ENCODE measurements at regions not wholly inside any gene's neighbourhood (a gene's known extent, or its start where the extent isn't known, plus 50 kb on each side); places are given as distances from the start of the nearest gene placed in this dataset.

DNA sequence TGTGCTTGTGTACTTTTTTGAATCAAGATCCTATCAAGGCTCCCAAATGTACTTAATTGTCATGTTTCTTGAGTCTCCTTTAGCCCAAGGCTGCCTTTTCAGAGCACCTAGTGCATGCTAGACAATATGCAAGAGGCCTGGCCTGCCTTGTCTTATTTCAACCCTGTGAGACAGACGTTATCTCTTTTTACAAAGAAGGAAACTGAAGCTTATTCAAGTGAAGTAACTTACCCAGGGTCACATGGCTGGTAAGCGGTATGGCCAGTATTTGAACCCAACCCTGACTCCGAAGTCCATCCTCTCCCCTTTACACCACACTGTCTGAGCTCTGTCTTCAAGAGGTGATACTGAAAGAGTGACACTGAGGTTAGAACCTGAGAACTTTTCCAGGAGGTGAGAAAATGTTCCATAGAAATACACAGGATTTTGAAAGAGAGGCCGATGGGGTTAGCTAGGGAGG lies 505.1 kb downstream of the FOXO1 start:
- no peaks in the 10 kb centered on the region for H3K9me2 ChIP-seq (replicated peaks; ENCODE audit: insufficient read depth, low read length)
- H4K20me1 ChIP-seq (ENCODE audit: low read depth, low read length) = no peaks in the 10 kb centered on the region
- no peaks in the 10 kb centered on the region for H3K27me3 ChIP-seq (ENCODE audit: low read length)
- H3K9ac ChIP-seq (ENCODE audit: low read length) = no peak overlapping the region
- H3K79me2 ChIP-seq (ENCODE audit: insufficient read depth, low read length) = no peaks in the 10 kb centered on the region
- H2AFZ ChIP-seq (ENCODE audit: low read depth, low read length, severe bottlenecking) = no peak overlapping the region
- H3K27ac ChIP-seq (ENCODE audit: low read depth, low read length) = no peak overlapping the region
- TF ChIP-seq EZH2phosphoT487 (conservative IDR thresholded peaks at IDR 0.05; ENCODE audit: low read length) = no peak
- TF ChIP-seq, protein P1, sequence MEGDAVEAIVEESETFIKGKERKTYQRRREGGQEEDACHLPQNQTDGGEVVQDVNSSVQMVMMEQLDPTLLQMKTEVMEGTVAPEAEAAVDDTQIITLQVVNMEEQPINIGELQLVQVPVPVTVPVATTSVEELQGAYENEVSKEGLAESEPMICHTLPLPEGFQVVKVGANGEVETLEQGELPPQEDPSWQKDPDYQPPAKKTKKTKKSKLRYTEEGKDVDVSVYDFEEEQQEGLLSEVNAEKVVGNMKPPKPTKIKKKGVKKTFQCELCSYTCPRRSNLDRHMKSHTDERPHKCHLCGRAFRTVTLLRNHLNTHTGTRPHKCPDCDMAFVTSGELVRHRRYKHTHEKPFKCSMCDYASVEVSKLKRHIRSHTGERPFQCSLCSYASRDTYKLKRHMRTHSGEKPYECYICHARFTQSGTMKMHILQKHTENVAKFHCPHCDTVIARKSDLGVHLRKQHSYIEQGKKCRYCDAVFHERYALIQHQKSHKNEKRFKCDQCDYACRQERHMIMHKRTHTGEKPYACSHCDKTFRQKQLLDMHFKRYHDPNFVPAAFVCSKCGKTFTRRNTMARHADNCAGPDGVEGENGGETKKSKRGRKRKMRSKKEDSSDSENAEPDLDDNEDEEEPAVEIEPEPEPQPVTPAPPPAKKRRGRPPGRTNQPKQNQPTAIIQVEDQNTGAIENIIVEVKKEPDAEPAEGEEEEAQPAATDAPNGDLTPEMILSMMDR (IDR thresholded peaks at IDR 0.05; ENCODE audit: insufficient read depth, low read length, poor library complexity, severe bottlenecking) = no peak
- no peaks in the 10 kb centered on the region for H3K9me3 ChIP-seq (ENCODE audit: insufficient read depth, low read length)
- no peak overlapping the region for H3K4me2 ChIP-seq (ENCODE audit: low read depth, low read length, poor library complexity, severe bottlenecking)
- H3F3A ChIP-seq (ENCODE audit: insufficient read depth) = no peaks in the 10 kb centered on the region
- H3K4me3 ChIP-seq (ENCODE audit: insufficient read depth, low read length, poor library complexity, severe bottlenecking) = no peak overlapping the region
- no peaks in the 10 kb centered on the region for H3K36me3 ChIP-seq (ENCODE audit: low read length)

DNA sequence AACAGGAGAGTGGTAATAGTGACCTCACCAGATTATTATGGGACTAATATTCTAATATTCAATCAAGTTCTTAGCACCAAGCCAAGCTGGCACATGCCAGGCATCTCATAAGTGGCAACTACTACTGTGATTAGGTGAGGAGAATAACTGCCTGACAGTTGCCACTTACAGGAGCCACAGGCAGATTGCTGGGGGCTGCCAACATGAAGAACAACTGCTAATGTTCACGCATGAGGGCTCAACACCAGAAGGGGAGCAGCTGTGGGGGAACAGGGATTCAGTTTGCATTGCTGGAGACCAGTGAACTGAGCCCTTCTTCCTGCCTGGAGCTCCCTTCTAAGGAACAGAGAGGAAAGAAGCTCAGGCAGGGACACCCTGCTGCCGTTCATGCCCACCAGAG lies 504.5 kb downstream of the FOXO1 start:
- H3K79me2 ChIP-seq (ENCODE audit: insufficient read depth, low read length) = no peaks in the 10 kb centered on the region
- H3K9me2 ChIP-seq (replicated peaks; ENCODE audit: insufficient read depth, low read length) = no peaks in the 10 kb centered on the region
- TF ChIP-seq, protein P1 (IDR thresholded peaks at IDR 0.05; ENCODE audit: insufficient read depth, low read length, poor library complexity, severe bottlenecking) = no peak
- TF ChIP-seq EZH2phosphoT487 (conservative IDR thresholded peaks at IDR 0.05; ENCODE audit: low read length) = no peak
- no peak overlapping the region for H3K4me2 ChIP-seq (ENCODE audit: low read depth, low read length, poor library complexity, severe bottlenecking)
- H3F3A ChIP-seq (ENCODE audit: insufficient read depth) = no peaks in the 10 kb centered on the region
- no peak overlapping the region for H3K4me3 ChIP-seq (ENCODE audit: insufficient read depth, low read length, poor library complexity, severe bottlenecking)
- no peak overlapping the region for H3K9ac ChIP-seq (ENCODE audit: low read length)
- H3K27ac ChIP-seq (ENCODE audit: low read depth, low read length) = no peak overlapping the region
- H3K36me3 ChIP-seq (ENCODE audit: low read length) = no peaks in the 10 kb centered on the region
- H3K27me3 ChIP-seq (ENCODE audit: low read length) = no peaks in the 10 kb centered on the region
- H4K20me1 ChIP-seq (ENCODE audit: low read depth, low read length) = no peaks in the 10 kb centered on the region
- H3K9me3 ChIP-seq (ENCODE audit: insufficient read depth, low read length) = no peaks in the 10 kb centered on the region
- H2AFZ ChIP-seq (ENCODE audit: low read depth, low read length, severe bottlenecking) = no peak overlapping the region

DNA sequence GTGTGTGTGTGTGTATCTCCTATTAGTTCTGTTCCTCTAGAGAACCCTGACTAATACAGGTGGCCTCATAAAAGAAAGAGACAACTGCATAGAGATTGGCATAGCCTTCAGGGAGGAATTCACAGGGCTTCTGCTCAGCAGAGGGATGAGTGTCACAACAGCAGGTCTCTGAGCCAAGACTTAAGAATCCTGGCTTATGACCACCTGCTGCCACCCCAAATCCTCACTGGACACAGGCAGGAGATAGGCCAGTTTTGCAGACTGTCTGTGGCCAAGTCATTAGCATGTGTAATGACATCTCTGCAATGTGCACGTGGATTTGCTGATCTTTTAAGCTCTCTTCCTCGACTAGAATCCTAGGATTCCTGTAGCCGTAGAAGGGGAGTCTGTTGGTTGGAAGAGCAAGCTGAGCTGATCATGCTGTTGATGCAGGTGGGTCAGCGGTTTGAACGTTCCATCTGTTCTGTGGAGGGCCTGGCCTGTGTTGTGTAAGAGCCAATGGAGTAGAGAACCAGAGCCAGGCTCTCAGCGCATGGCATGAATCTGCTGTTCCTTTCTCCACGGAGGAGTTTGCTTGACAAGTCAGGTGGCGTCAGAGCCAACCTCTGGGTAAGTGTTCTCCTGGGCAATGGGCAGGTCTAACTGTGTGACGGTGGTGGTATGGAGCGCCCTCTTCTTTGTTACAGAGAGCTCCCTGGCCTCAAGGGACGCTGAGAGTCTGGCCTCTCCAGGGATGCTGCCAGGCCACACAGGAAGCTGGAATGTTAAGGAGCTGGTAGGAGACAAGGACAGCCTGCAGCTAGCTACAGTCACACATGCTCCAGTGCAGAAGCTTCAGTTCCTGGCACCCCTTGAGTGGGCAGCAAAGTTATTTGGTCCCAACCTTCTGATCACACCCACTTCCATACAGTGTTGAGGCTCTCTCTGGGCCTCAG lies 503.1 kb downstream of the FOXO1 start:
- TF ChIP-seq EZH2phosphoT487 (conservative IDR thresholded peaks at IDR 0.05; ENCODE audit: low read length) = no peak
- TF ChIP-seq, protein P1 (IDR thresholded peaks at IDR 0.05; ENCODE audit: insufficient read depth, low read length, poor library complexity, severe bottlenecking) = no peak
- no peaks in the 10 kb centered on the region for H3K9me3 ChIP-seq (ENCODE audit: insufficient read depth, low read length)
- no peak overlapping the region for H2AFZ ChIP-seq (ENCODE audit: low read depth, low read length, severe bottlenecking)
- H3K27me3 ChIP-seq (ENCODE audit: low read length) = no peaks in the 10 kb centered on the region
- H3K4me3 ChIP-seq (ENCODE audit: insufficient read depth, low read length, poor library complexity, severe bottlenecking) = no peak overlapping the region
- H3K79me2 ChIP-seq (ENCODE audit: insufficient read depth, low read length) = no peaks in the 10 kb centered on the region
- no peaks in the 10 kb centered on the region for H4K20me1 ChIP-seq (ENCODE audit: low read depth, low read length)
- no peak overlapping the region for H3K9ac ChIP-seq (ENCODE audit: low read length)
- no peak overlapping the region for H3K27ac ChIP-seq (ENCODE audit: low read depth, low read length)
- no peaks in the 10 kb centered on the region for H3K36me3 ChIP-seq (ENCODE audit: low read length)
- H3F3A ChIP-seq (ENCODE audit: insufficient read depth) = no peaks in the 10 kb centered on the region
- no peak overlapping the region for H3K4me2 ChIP-seq (ENCODE audit: low read depth, low read length, poor library complexity, severe bottlenecking)
- H3K9me2 ChIP-seq (replicated peaks; ENCODE audit: insufficient read depth, low read length) = no peaks in the 10 kb centered on the region

Measured in SU-DHL-6 (cell line).